K562 (cell line): ENCODE measurements at regions not wholly inside any gene's neighbourhood (a gene's known extent, or its start where the extent isn't known, plus 50 kb on each side); places are given as distances from the start of the nearest gene placed in this dataset.

Source experiments
- CTCF ChIP-seq, 3 experiments: IDR thresholded peaks in 2 of 3; conservative IDR thresholded peaks in 1 of 3; 2 replicates each; pipeline ENCODE4 v1.5.1; 2011 to 2012; ENCODE audit warnings: low read length in 3 of 3, mild to moderate bottlenecking in 3 of 3, control low read depth in 2 of 3, improper control_type of control experiment in 1 of 3, inconsistent platforms in 1 of 3, low read depth in 1 of 3, mixed read lengths in 1 of 3, moderate library complexity in 1 of 3; ENCODE audit not compliant: insufficient read depth in 2 of 3
- GATA2 ChIP-seq: sonication (generic); formaldehyde crosslinking; IDR thresholded peaks from 2 replicates; pipeline ENCODE4 v1.4.0; 2020; ENCODE audit warnings: mild to moderate bottlenecking, missing genetic modification reagents
- GATAD2B ChIP-seq: fragments of 450-650 bp; IDR thresholded peaks from 2 replicates; pipeline ENCODE4 v1.6.1; 2017; ENCODE audit warnings: mild to moderate bottlenecking, borderline replicate concordance
- HDAC3 ChIP-seq: fragments of 450-650 bp; IDR thresholded peaks from 2 replicates; pipeline ENCODE4 v1.6.1; 2018; ENCODE audit warnings: borderline replicate concordance, mild to moderate bottlenecking, moderate library complexity; ENCODE audit not compliant: partially characterized antibody
- MTA2 ChIP-seq: fragments of 450-650 bp; IDR thresholded peaks from 2 replicates; pipeline ENCODE4 v1.6.1; 2016; ENCODE audit warnings: low read depth
- RCOR1 ChIP-seq, 2 experiments: IDR thresholded peaks; 2 replicates each; pipeline ENCODE4 v1.6.1; 2012; ENCODE audit warnings: low read depth in 2 of 2, low read length in 2 of 2, borderline replicate concordance in 1 of 2, improper control_type of control experiment in 1 of 2
- SNRNP70 ChIP-seq: fragments of 200-400 bp; formaldehyde crosslinking; optimal IDR thresholded peaks from 2 replicates; pipeline ENCODE3; 2017; ENCODE audit warnings: low read depth, low read length
- ZBTB11 ChIP-seq, 3 experiments: fragments of 200-800 bp in 1 of 3; fragments of 250-450 bp in 1 of 3; fragments of 450-650 bp in 1 of 3; sonication (Bioruptor Pico) in 1 of 3; sonication (Bioruptor generic) in 1 of 3; formaldehyde crosslinking in 1 of 3; IDR thresholded peaks; 2 replicates each; pipeline versions ENCODE4 v1.6.1 to v1.8.0; 2016 to 2022; ENCODE audit warnings: mild to moderate bottlenecking in 2 of 3, missing genetic modification characterization in 2 of 3, missing compliant biosample characterization in 1 of 3, moderate library complexity in 1 of 3
- ZBTB40 ChIP-seq, 2 experiments: fragments of 450-650 bp in 1 of 2; sonication (generic) in 1 of 2; formaldehyde crosslinking in 1 of 2; IDR thresholded peaks; 2 replicates each; pipeline versions ENCODE4 v1.7.1 to v1.9.0; 2016 to 2022; ENCODE audit warnings: inconsistent platforms in 1 of 2, mild to moderate bottlenecking in 1 of 2, missing genetic modification reagents in 1 of 2

- TF ChIP-seq GATA2 (CRISPR knock-in tag) (no peak), CTCF (IDR thresholded peaks at IDR 0.05 in 2 of 3, conservative IDR thresholded peaks at IDR 0.05 in 1 of 3; ENCODE audit: insufficient read depth in 2 of 3, low read depth in 1 of 3, low read length in 3 of 3) (no peak), HDAC3 (no peak), MTA2 (no peak), SNRNP70 (no peak), RCOR1 (IDR thresholded peaks at IDR 0.05; ENCODE audit: borderline replicate concordance in 1 of 2, low read depth in 2 of 2, low read length in 2 of 2) (no peak), ZBTB40 (IDR thresholded peaks at IDR 0.05) (no peak), ZBTB40 (CRISPR knock-in tag; IDR thresholded peaks at IDR 0.05) (no peak), ZBTB11 (CRISPR knock-in tag; IDR thresholded peaks at IDR 0.05) (no peak), GATAD2B (no peak)
These were observed 445.4 kb upstream of the ITGA1 start for GRCh38 chr5:52342361-52342760.
